ENCODE measurements at regions not wholly inside any gene's neighbourhood (a gene's known extent, or its start where the extent isn't known, plus 50 kb on each side); places are given as distances from the start of the nearest gene placed in this dataset.

GRCh38 chr10:107611115-107611514, 446.6 kb upstream of the SORCS1 start:
- no peak for DNase-seq (ENCODE audit: low spot score)

- DNase-seq (ENCODE audit: low spot score), result no peak
Observed at GRCh38 chr10:107589081-107589480, 424.6 kb upstream of the SORCS1 start.

DNA sequence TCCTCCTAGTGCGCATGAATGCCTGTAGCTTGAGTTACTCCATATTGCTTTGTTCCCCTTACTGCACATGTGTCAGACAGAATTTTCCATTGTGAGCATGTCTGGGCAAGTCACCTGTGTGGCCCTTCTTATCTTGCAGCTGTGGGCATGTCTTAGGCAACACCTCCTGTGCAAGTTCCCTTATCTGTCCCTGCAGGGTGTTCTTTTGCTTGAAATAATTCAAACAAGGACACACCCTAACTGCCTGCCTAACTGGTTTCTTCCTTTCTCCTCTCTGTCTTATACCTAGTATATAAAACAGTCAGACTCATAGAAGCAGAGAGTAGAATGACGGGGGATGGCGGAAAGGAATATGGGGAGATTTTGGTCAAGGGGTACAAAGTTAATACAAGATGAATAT, 421.1 kb upstream of the SORCS1 start:
- no peak for DNase-seq (ENCODE audit: low spot score)

- DNase-seq (ENCODE audit: low spot score), result no peak
Observed at GRCh38 chr10:107583974-107584373, 419.5 kb upstream of the SORCS1 start.

DNA sequence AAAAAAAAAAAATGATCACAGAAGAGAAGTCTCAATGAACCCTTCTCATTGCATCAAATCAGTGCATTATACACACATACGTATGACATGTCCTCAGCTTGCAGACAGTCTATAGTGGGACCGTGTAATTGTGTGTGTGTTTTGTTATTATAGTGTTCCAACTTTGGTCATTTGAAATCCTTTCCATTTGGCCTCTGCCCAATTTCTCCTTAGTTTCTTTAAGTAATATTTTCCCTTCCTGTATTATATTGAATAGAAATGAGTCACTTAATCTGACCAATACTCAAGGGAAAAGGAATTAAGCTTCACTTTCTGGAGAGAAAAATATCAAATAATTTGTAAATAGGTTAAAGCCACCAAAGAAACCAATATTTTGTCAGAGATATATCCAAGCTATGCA, 415.5 kb upstream of the SORCS1 start:
- no peak for DNase-seq (ENCODE audit: low spot score)

- no peak for DNase-seq (ENCODE audit: low spot score)
Observed at GRCh38 chr10:107577221-107577620, 412.7 kb upstream of the SORCS1 start.

DNA sequence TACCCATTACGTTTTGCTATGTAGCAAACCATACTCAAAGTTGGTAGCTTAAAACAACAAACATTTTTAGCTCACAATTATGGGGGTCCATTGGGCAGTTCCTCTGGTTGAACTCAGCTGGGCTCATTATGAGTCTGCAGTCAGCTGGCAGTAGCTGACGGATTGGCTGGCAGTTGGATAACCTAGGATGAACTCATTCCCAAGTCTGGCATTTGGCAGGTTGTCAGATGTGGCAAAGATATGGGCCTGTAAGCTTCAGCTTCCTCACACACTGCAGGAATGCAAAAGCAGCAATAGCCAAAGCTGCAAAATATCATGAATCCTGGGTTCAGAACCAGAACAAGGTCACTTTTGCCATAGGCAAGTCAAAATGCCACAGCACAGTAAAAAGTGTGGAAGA, 412.2 kb upstream of the SORCS1 start:
- DNase-seq (ENCODE audit: low spot score), result peak; percentile 11

- DNase-seq (ENCODE audit: low spot score), result no peak
Observed at GRCh38 chr10:107565014-107565413, 400.5 kb upstream of the SORCS1 start.

DNA sequence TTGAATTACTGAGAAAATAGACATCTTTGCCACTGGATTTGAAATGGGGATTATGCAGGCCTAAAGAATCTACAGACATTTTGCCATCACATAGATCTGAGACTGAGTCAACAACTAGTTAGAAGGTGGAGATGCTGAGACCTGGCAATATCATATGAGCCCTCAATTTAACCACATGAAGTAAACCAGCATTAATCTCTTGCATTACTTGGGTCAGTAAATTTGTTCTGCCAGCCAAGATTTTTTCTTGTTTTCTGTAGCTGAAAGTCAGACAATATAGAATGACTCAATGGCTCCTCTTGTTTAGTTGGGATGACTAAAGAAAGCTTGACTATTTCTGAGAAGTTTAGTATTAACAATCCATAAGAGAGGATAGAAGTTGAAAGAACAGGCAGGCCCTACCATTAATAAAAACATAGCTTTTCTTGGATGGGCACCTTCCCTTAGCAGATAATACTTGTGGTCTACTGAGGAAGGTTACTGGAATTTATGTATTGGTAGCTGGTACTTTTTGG, 396.7 kb upstream of the SORCS1 start:
- no peak for DNase-seq (ENCODE audit: low spot score)

- DNase-seq (ENCODE audit: low spot score), result no peak
Observed at GRCh38 chr10:107557916-107558315, 393.4 kb upstream of the SORCS1 start.

DNA sequence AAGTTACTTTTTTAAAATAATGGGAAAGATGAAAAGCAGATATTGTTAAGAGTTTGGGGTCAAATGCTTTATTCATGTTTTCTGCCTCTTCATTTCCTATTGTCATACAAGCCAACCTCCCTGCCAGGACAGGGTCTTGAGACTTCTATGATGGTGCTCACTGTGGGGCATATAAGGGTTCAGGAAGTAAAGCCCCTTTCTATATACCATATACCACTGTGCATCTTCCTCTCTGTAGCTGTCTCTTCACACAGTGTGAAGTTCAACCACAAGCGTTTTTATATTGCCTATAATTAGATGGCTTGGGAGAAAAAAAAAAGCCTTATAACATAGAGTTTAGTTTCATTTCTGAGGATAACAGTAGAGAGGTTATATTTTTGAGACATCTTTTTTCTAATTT, 389.8 kb upstream of the SORCS1 start:
- DNase-seq (ENCODE audit: low spot score), result no peak

- DNase-seq (ENCODE audit: low spot score), result no peak
Observed at GRCh38 chr10:107553470-107553869, 389.0 kb upstream of the SORCS1 start.

DNA sequence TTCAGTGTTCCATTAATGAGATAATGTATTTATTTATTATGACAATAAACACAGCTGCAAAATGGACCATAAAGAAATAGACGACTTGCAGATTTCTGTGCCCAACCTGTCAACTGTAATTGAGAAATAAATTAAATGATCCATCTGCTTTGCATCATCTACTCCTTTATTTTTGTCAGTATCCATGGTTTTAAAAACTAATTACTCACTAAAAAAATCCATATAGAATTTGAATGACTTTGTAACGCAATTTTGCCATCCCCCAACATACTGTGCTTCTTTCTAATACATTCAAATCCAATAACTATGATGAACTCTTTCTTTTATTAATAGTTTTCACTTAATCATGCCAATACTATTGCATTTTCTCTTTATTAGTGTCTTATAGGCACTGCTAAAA, 388.5 kb upstream of the SORCS1 start:
- DNase-seq (ENCODE audit: low spot score), result no peak

DNA sequence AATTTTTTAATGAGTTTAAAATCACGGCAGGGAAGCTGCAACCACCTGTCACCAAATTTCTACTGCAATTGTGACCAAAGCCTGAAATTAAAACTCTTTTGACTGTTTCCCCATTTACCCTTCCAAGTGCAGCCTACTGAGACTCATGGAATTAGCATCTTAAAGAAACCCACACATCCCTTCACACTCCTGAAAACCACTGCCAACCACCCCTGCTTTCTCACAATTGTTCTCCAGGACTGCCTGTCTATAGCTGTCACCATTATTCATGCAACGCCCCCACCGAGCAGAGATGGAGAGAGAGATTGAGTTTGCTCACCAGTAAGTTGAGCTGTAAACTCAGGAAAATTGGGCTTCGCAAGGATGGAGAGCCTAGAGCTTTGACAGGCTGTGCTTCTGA, 383.8 kb upstream of the SORCS1 start:
- DNase-seq (ENCODE audit: low spot score), result no peak

GRCh38 chr10:107546986-107547385, 382.5 kb upstream of the SORCS1 start:
- no peak for DNase-seq (ENCODE audit: low spot score)

DNA sequence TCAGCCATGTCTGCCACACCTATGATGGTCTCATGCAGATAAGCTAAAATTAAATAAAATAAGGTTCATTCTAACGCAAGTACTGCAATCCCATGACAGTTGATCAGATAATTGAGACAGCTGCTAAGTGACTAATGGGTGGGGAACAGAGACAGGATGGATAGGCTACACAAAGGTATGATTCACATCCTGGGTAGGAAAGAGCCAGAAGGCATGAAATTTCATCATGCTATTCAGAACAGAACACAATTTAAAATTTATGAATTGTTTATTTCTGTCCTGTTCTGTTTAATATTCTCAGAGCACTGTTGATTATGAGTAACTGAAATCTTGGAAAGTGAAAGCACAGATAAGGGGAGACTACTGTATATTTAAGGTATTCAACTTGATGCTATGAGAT, 381.8 kb upstream of the SORCS1 start:
- DNase-seq (ENCODE audit: low spot score), result no peak

- no peak for DNase-seq (ENCODE audit: low spot score)
Observed at GRCh38 chr10:107545717-107546116, 381.2 kb upstream of the SORCS1 start.

- no peak for DNase-seq (ENCODE audit: low spot score)
Observed at GRCh38 chr10:107544706-107545520, 380.4 kb upstream of the SORCS1 start.

- no peak for DNase-seq (ENCODE audit: low spot score)
Observed at GRCh38 chr10:107542607-107543006, 378.1 kb upstream of the SORCS1 start.

DNA sequence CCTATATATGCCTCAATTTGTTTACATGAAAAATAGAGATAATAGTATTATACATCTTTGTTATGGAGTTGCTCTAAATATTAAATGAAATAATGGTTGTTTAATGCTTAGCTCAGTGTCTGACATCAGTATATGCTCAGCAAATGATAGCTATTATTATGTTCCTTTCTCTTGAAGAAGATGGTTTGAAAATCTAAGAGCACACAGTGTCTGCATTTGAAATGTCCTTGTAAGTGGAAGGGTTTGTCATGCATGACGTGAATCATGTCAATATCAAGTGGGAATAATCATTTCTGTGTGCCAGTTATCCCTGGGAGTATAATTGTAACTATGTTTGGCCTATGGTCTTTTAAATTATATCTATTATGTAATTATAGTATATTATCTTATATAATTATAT, 377.5 kb upstream of the SORCS1 start:
- no peak for DNase-seq (ENCODE audit: low spot score)

DNA sequence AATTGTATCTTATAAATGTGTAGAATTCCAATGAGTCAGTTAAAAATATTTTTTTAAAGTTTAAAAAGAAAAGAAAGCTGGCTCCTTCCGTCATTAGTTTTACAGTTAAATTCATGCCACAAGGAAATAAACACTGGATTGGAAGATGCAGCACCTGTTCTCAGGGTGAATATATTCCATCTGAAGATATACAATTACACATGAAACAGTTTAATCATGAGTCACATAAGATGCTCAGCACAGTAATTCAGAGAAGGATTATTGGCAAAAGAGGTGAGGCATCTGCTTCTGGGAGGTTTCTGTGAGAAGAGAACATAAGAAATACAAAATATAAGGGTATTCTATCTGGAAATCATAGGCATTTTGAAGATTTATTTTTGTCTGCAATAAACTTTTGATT, 376.5 kb upstream of the SORCS1 start:
- no peak for DNase-seq (ENCODE audit: low spot score)

DNA sequence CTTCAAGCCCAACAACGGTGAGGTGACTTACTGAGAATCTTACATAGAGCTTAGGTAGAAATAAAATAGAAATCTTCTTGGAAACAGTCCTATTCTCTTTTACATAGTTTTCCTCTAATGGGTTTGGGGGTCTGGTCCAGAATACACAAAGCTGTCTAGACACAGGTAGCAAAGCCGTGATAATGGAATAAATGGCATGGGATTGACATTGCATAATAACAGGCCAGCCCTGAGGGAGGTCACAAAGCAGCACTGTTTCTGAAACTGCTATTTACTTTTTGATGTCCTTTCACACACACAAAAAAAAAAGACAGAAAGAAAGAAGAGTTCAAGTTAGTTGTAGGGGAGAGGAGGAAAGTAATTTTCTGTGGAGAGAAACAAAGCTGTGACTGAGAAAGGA, 364.8 kb upstream of the SORCS1 start:
- no peak for DNase-seq (ENCODE audit: low spot score)

- no peak for DNase-seq (ENCODE audit: low spot score)
Observed at GRCh38 chr10:107520348-107520747, 355.8 kb upstream of the SORCS1 start.

- no peak for DNase-seq (ENCODE audit: low spot score)
Observed at GRCh38 chr10:107517811-107518210, 353.3 kb upstream of the SORCS1 start.
